SH-SY5Y (cell line): ENCODE measurements at regions not wholly inside any gene's neighbourhood (a gene's known extent, or its start where the extent isn't known, plus 50 kb on each side); places are given as distances from the start of the nearest gene placed in this dataset.

Experiments used
- GATA2 ChIP-seq: IDR thresholded peaks from 2 replicates; pipeline ENCODE4 v1.6.1; 2011; ENCODE audit warnings: mild to moderate bottlenecking, low read depth, low read length
- GATA3 ChIP-seq: IDR thresholded peaks from 2 replicates; pipeline ENCODE4 v1.6.1; 2011; ENCODE audit warnings: low read depth, mild to moderate bottlenecking, low read length, moderate library complexity

DNA sequence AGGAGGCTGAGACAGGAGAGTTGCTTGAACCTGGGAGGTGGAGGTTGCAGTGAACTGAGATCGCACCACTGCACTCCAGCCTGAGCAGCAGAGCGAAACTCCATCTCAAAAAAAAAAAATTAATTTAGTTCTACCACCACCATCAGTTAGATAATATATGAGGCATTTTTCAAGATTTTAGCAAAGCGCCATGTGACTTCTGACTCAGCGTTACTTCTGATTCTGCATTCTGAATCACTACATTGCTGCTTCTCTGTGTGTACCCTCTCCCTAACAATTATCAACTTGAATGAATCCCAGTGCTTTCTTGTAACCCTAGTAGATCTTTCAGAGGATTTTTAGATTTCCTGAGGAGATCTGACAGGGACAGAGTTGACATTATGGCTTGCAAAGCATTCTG is 176.8 kb upstream of the SORCS1 start:
- TF ChIP-seq GATA2 = no peak
- TF ChIP-seq GATA3 = no peak
